HCT116 (cell line): ENCODE measurements at regions not wholly inside any gene's neighbourhood (a gene's known extent, or its start where the extent isn't known, plus 50 kb on each side); places are given as distances from the start of the nearest gene placed in this dataset.

ENCODE experiments used
- ATAC-seq: fragments of 200-7000 bp; cut with Tn5 transposase; 2 replicates; pipeline ENCODE4 v1.9.1; 2020; ENCODE audit warnings: mild to moderate bottlenecking, moderate library complexity
- BruUV-seq: library from RNA; stranded (reverse); fragments of 400-500 nt; replicated peaks from 2 replicates; lab custom pipeline; 2021; lab: Mats Ljungman, UMichigan
- CTCF ChIA-PET: fragments of 300-600 bp; sonication (Branson Sonifier 250); formaldehyde crosslinking; loops from one replicate; lab custom pipeline; 2021; ENCODE audit warnings: antibody characterized with exemption; lab: Charles Lee
- POLR2A ChIA-PET: fragments of 300-600, 350-600 bp; sonication (Branson Sonifier 250); formaldehyde crosslinking; loops from one replicate; lab custom pipeline; 2021; ENCODE audit warnings: antibody characterized with exemption; lab: Charles Lee
- RAD21 ChIA-PET, 2 experiments: fragments of 300-600 bp; sonication (Branson Sonifier 250); formaldehyde crosslinking; loops; one replicate each; lab custom pipeline; 2023; ENCODE audit warnings: low total read pairs in 2 of 2; ENCODE audit not compliant: uncharacterized antibody in 2 of 2, unreplicated experiment in 2 of 2, low non-redundant PET in 1 of 2; lab: Charles Lee
- DNase-seq: peaks from one replicate; pipeline ENCODE4 v3.0.0-alpha.2; 2010; ENCODE audit warnings: low read depth, low spot score
- H2AFZ ChIP-seq: fragments of 200-600 bp; shearing (Covaris generic), sonication (generic); 2 replicates; pipeline ENCODE4 v1.6.1; 2017; ENCODE audit warnings: low read depth, mixed run types, mixed read lengths, antibody characterized with exemption, low read length; ENCODE audit not compliant: poor library complexity, severe bottlenecking
- H3K27ac ChIP-seq: 2 replicates; pipeline ENCODE4 v1.5.1; 2012; ENCODE audit warnings: low read depth, low read length
- H3K27me3 ChIP-seq: fragments of 200-600 bp; sonication (generic); 2 replicates; pipeline ENCODE4 v1.6.1; 2016; ENCODE audit warnings: mixed run types, low read length, mixed read lengths; ENCODE audit not compliant: insufficient read depth
- H3K36me3 ChIP-seq, 2 experiments: fragments of 200-500 bp in 1 of 2; fragments of 200-600 bp in 1 of 2; sonication (Bioruptor generic) in 1 of 2; sonication (generic) in 1 of 2; 2 replicates each; pipeline versions ENCODE4 v1.5.1 to v1.6.1; 2014 to 2016; ENCODE audit warnings: low read length in 2 of 2, inconsistent platforms in 1 of 2, mixed read lengths in 1 of 2, mixed run types in 1 of 2; ENCODE audit not compliant: insufficient read depth in 2 of 2, control insufficient read depth in 1 of 2
- H3K4me1 ChIP-seq, 2 experiments: fragments of 200-600 bp in 1 of 2; sonication (generic) in 1 of 2; 2 replicates each; pipeline versions ENCODE4 v1.5.1 to v1.6.1; 2012 to 2017; ENCODE audit warnings: low read length in 2 of 2, inconsistent platforms in 1 of 2, mild to moderate bottlenecking in 1 of 2, mixed read lengths in 1 of 2, mixed run types in 1 of 2, moderate library complexity in 1 of 2; ENCODE audit not compliant: insufficient read depth in 2 of 2, control insufficient read depth in 1 of 2
- H3K4me2 ChIP-seq: fragments of 200-600 bp; sonication (generic); 2 replicates; pipeline ENCODE4 v1.6.1; 2017; ENCODE audit warnings: mixed run types, low read length, mixed read lengths
- H3K4me3 ChIP-seq, 2 experiments: fragments of 200-600 bp in 1 of 2; sonication (generic) in 1 of 2; replicated peaks in 1 of 2; 2 replicates each; pipeline ENCODE4 v1.5.1; 2011 to 2016; ENCODE audit warnings: low read length in 2 of 2, control low read depth in 1 of 2, low read depth in 1 of 2, mild to moderate bottlenecking in 1 of 2, mixed read lengths in 1 of 2, mixed run types in 1 of 2
- H3K79me2 ChIP-seq: fragments of 200-600 bp; sonication (generic); 2 replicates; pipeline ENCODE4 v1.6.1; 2017; ENCODE audit warnings: mild to moderate bottlenecking, mixed run types, low read length, moderate library complexity, mixed read lengths; ENCODE audit not compliant: insufficient read depth
- H3K9ac ChIP-seq: fragments of 200-600 bp; sonication (generic); 2 replicates; pipeline ENCODE4 v1.6.1; 2016; ENCODE audit warnings: low read length, mixed read lengths
- H3K9me2 ChIP-seq: fragments of 200-600 bp; sonication (generic), shearing (Covaris generic); 2 replicates; pipeline ENCODE4 v1.6.1; 2017; ENCODE audit warnings: mixed run types, mild to moderate bottlenecking, moderate library complexity; ENCODE audit not compliant: insufficient read depth
- H3K9me3 ChIP-seq, 2 experiments: fragments of 200-500 bp in 1 of 2; fragments of 200-600 bp in 1 of 2; sonication (Bioruptor generic) in 1 of 2; sonication (generic) in 1 of 2; 2 replicates each; pipeline ENCODE4 v1.6.1; 2014 to 2017; ENCODE audit warnings: low read length in 2 of 2, mixed read lengths in 2 of 2, inconsistent platforms in 1 of 2, low read depth in 1 of 2, mild to moderate bottlenecking in 1 of 2, mixed run types in 1 of 2, moderate library complexity in 1 of 2; ENCODE audit not compliant: control insufficient read depth in 1 of 2, insufficient read depth in 1 of 2
- H4K20me1 ChIP-seq: fragments of 200-600 bp; sonication (generic), shearing (Covaris generic); 2 replicates; pipeline ENCODE4 v1.6.1; 2017; ENCODE audit warnings: mixed run types, mild to moderate bottlenecking, moderate library complexity; ENCODE audit not compliant: insufficient read depth
- CBX3 ChIP-seq: IDR thresholded peaks from 2 replicates; pipeline ENCODE4 v1.6.1; 2012; ENCODE audit warnings: low read depth
- CEBPB ChIP-seq: IDR thresholded peaks from 2 replicates; pipeline ENCODE4 v1.6.1; 2012; ENCODE audit warnings: low read depth
- EZH2 ChIP-seq: fragments of 200-600 bp; sonication (generic); IDR thresholded peaks from 2 replicates; pipeline ENCODE4 v1.6.1; 2017; ENCODE audit warnings: antibody characterized with exemption, mixed run types
- EZH2phosphoT487 ChIP-seq: fragments of 200-600 bp; IDR thresholded peaks from 2 replicates; pipeline ENCODE4 v1.6.1; 2018; ENCODE audit warnings: antibody characterized with exemption, borderline replicate concordance
- FOSL1 ChIP-seq: IDR thresholded peaks from 2 replicates; pipeline ENCODE4 v1.6.1; 2012; ENCODE audit warnings: low read depth
- JUND ChIP-seq: IDR thresholded peaks from 2 replicates; pipeline ENCODE4 v1.6.1; 2012
- POLR2A ChIP-seq: IDR thresholded peaks from 2 replicates; pipeline ENCODE4 v1.7.0; 2011; ENCODE audit warnings: borderline replicate concordance; ENCODE audit not compliant: insufficient read depth, insufficient read length; ENCODE audit errors: extremely low read depth
- RAD21 ChIP-seq: IDR thresholded peaks from 2 replicates; pipeline ENCODE4 v1.6.1; 2012; ENCODE audit warnings: low read depth, mild to moderate bottlenecking
- SP1 ChIP-seq: IDR thresholded peaks from 2 replicates; pipeline ENCODE4 v1.6.1; 2012; ENCODE audit warnings: low read depth
- SRF ChIP-seq: IDR thresholded peaks from 2 replicates; pipeline ENCODE4 v1.6.1; 2012; ENCODE audit warnings: low read depth
- TCF7L2 ChIP-seq: IDR thresholded peaks from 2 replicates; pipeline ENCODE4 v1.7.0; 2011; ENCODE audit warnings: borderline replicate concordance, inconsistent platforms; ENCODE audit not compliant: insufficient read depth, insufficient read length; ENCODE audit errors: extremely low read depth
- YY1 ChIP-seq: IDR thresholded peaks from 2 replicates; pipeline ENCODE4 v1.6.1; 2011; ENCODE audit warnings: low read length, low read depth, moderate library complexity, mild to moderate bottlenecking; ENCODE audit not compliant: insufficient replicate concordance; ENCODE audit errors: extremely low read depth
- ZFX ChIP-seq: fragments of 450-650 bp; IDR thresholded peaks from 2 replicates; pipeline ENCODE4 v1.6.1; 2017
- intact Hi-C: fragments of 100-400 bp; cut with micrococcal nuclease; formaldehyde crosslinking; loops from 2 replicates; pipeline ENCODE4 v1.10.0; 2022
- TF ChIP-seq, protein P1 (sequence below): IDR thresholded peaks from 2 replicates; pipeline ENCODE4 v1.6.1; 2011; ENCODE audit warnings: mild to moderate bottlenecking, low read length, moderate library complexity; ENCODE audit not compliant: insufficient replicate concordance; ENCODE audit errors: extremely low read depth
- TF ChIP-seq, protein P2 (sequence below): IDR thresholded peaks from 2 replicates; pipeline ENCODE4 v1.6.1; 2012
- TF ChIP-seq, protein P3 (sequence below), 3 experiments: fragments of 200-600 bp in 1 of 3; sonication (generic) in 1 of 3; IDR thresholded peaks in 2 of 3; conservative IDR thresholded peaks in 1 of 3; 2 replicates each; pipeline ENCODE4 v1.5.1; 2012 to 2017; ENCODE audit warnings: low read depth in 2 of 3, low read length in 2 of 3, antibody characterized with exemption in 1 of 3, borderline replicate concordance in 1 of 3, control low read depth in 1 of 3, mild to moderate bottlenecking in 1 of 3, mixed read lengths in 1 of 3, mixed run types in 1 of 3, moderate library complexity in 1 of 3; ENCODE audit not compliant: insufficient read depth in 1 of 3
- TF ChIP-seq, protein P4 (sequence below): IDR thresholded peaks from 2 replicates; pipeline ENCODE4 v1.6.1; 2012

GRCh38 chr13:97537110-97537509 is 103.1 kb downstream of the RAP2A start:
- Histone ChIP-seq H3K9me3 (no peaks in the 10 kb centered on the region), H2AFZ (no peak overlapping the region), H3K4me3 (no peak overlapping the region), H3K79me2 (no peaks in the 10 kb centered on the region), H4K20me1 (no peaks in the 10 kb centered on the region), H3K27me3 (no peaks in the 10 kb centered on the region), H3K9me2 (no peaks in the 10 kb centered on the region), H3K27ac (no peak overlapping the region), H3K4me1 (no peaks in the 10 kb centered on the region), H3K36me3 (no peaks in the 10 kb centered on the region), H3K4me2 (no peak overlapping the region), H3K9ac (no peak overlapping the region)
- CTCF ChIA-PET, result no interaction called here
- DNase-seq (no peak), ATAC-seq (no peak)
- POLR2A ChIA-PET, result no interaction called here
- intact Hi-C loops, result no loop called here
- no TSS peak for BruUV-seq
- TF ChIP-seq, protein P1, sequence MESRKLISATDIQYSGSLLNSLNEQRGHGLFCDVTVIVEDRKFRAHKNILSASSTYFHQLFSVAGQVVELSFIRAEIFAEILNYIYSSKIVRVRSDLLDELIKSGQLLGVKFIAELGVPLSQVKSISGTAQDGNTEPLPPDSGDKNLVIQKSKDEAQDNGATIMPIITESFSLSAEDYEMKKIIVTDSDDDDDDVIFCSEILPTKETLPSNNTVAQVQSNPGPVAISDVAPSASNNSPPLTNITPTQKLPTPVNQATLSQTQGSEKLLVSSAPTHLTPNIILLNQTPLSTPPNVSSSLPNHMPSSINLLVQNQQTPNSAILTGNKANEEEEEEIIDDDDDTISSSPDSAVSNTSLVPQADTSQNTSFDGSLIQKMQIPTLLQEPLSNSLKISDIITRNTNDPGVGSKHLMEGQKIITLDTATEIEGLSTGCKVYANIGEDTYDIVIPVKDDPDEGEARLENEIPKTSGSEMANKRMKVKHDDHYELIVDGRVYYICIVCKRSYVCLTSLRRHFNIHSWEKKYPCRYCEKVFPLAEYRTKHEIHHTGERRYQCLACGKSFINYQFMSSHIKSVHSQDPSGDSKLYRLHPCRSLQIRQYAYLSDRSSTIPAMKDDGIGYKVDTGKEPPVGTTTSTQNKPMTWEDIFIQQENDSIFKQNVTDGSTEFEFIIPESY, result no peak
- TF ChIP-seq SRF, result no peak
- TF ChIP-seq ZFX, result no peak
- no peak for TF ChIP-seq JUND
- TF ChIP-seq, protein P2, sequence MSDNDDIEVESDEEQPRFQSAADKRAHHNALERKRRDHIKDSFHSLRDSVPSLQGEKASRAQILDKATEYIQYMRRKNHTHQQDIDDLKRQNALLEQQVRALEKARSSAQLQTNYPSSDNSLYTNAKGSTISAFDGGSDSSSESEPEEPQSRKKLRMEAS, result no peak
- no peak for TF ChIP-seq RAD21
- TF ChIP-seq, protein P3, sequence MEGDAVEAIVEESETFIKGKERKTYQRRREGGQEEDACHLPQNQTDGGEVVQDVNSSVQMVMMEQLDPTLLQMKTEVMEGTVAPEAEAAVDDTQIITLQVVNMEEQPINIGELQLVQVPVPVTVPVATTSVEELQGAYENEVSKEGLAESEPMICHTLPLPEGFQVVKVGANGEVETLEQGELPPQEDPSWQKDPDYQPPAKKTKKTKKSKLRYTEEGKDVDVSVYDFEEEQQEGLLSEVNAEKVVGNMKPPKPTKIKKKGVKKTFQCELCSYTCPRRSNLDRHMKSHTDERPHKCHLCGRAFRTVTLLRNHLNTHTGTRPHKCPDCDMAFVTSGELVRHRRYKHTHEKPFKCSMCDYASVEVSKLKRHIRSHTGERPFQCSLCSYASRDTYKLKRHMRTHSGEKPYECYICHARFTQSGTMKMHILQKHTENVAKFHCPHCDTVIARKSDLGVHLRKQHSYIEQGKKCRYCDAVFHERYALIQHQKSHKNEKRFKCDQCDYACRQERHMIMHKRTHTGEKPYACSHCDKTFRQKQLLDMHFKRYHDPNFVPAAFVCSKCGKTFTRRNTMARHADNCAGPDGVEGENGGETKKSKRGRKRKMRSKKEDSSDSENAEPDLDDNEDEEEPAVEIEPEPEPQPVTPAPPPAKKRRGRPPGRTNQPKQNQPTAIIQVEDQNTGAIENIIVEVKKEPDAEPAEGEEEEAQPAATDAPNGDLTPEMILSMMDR (IDR thresholded peaks at IDR 0.05 in 2 of 3, conservative IDR thresholded peaks at IDR 0.05 in 1 of 3; ENCODE audit: borderline replicate concordance in 1 of 3, insufficient read depth in 1 of 3, low read depth in 2 of 3, low read length in 2 of 3), result no peak
- no peak for TF ChIP-seq POLR2A
- no peak for TF ChIP-seq TCF7L2
- TF ChIP-seq, protein P4, sequence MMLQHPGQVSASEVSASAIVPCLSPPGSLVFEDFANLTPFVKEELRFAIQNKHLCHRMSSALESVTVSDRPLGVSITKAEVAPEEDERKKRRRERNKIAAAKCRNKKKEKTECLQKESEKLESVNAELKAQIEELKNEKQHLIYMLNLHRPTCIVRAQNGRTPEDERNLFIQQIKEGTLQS, result no peak
- TF ChIP-seq EZH2phosphoT487, result no peak
- TF ChIP-seq YY1, result no peak
- no peak for TF ChIP-seq SP1
- TF ChIP-seq CEBPB, result no peak
- TF ChIP-seq CBX3, result no peak
- TF ChIP-seq FOSL1, result no peak
- no peak for TF ChIP-seq EZH2
- RAD21 ChIA-PET, result no interaction called here
